ENCODE measurements at regions not wholly inside any gene's neighbourhood (a gene's known extent, or its start where the extent isn't known, plus 50 kb on each side); places are given as distances from the start of the nearest gene placed in this dataset.

DNA sequence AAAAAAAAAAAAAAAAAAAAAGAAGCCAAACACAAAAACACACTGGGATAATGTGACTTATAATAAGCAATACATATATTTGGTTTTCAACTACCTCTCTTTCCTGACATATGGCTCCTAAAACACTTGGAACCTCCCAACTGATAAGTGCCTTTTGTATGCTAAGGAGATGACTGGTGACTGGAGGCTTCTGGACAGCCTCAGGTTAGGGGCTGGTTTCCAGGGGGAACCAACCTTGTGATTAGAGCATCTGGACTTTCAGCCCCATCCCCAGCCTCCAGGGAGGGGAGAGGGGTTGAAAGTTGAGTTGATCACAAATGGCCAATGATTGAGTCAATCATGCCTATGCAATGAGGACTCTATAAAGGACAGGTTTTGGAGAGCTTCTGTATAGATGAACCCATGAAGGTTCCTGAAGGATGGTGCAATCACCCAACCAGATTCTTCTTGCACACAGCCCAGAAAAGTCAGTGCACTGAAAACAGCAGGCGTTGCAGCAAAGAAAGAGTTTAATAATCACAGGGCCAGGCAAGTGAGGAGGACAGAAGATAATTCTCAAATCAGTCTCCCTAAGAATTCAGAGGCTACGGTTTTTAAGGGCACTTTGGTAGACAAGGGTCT is 276.7 kb downstream of the AUH start:
- TF ChIP-seq, protein P1, sequence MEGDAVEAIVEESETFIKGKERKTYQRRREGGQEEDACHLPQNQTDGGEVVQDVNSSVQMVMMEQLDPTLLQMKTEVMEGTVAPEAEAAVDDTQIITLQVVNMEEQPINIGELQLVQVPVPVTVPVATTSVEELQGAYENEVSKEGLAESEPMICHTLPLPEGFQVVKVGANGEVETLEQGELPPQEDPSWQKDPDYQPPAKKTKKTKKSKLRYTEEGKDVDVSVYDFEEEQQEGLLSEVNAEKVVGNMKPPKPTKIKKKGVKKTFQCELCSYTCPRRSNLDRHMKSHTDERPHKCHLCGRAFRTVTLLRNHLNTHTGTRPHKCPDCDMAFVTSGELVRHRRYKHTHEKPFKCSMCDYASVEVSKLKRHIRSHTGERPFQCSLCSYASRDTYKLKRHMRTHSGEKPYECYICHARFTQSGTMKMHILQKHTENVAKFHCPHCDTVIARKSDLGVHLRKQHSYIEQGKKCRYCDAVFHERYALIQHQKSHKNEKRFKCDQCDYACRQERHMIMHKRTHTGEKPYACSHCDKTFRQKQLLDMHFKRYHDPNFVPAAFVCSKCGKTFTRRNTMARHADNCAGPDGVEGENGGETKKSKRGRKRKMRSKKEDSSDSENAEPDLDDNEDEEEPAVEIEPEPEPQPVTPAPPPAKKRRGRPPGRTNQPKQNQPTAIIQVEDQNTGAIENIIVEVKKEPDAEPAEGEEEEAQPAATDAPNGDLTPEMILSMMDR (IDR thresholded peaks at IDR 0.05; ENCODE audit: borderline replicate concordance, extremely low read depth, low read length, poor library complexity, severe bottlenecking) = no peak
- TF ChIP-seq EZH2 (IDR thresholded peaks at IDR 0.05; ENCODE audit: borderline replicate concordance, low read depth, low read length, severe bottlenecking) = no peak

Data from DND-41 (cell line).